GM18505 (cell line): ENCODE measurements at regions not wholly inside any gene's neighbourhood (a gene's known extent, or its start where the extent isn't known, plus 50 kb on each side); places are given as distances from the start of the nearest gene placed in this dataset.

Experiments used
- ATAC-seq: cut with Tn5 transposase; IDR thresholded peaks from one replicate; pipeline ENCODE4 v1.9.1; 2021; ENCODE audit not compliant: unreplicated experiment
- POLR2A ChIP-seq: IDR thresholded peaks from 4 replicates; pipeline ENCODE4 v1.6.1; 2011; ENCODE audit warnings: borderline replicate concordance; ENCODE audit not compliant: insufficient read depth, insufficient read length; ENCODE audit errors: extremely low read depth

DNA sequence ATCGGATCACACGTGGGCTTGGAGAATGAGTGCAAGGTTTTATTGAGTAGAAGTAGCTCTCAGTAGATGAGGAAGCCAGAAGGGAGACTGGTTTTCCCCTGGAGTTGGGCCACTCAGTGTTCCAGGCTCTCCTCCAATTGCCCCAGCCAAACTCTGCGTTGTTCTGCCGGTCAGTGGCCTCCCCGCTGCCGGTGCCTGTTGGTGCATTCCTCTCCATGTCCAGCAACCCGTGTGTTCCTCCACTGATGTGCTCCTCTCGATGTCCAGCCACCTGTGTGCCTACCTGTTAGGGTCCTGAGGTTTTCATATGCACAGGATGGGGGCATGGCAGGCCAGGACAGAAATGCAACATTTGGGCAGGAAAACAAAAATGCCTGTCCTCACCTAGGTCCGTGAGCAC lies 888.0 kb upstream of the PTPRD start:
- no peak for ATAC-seq
- TF ChIP-seq POLR2A = no peak

DNA sequence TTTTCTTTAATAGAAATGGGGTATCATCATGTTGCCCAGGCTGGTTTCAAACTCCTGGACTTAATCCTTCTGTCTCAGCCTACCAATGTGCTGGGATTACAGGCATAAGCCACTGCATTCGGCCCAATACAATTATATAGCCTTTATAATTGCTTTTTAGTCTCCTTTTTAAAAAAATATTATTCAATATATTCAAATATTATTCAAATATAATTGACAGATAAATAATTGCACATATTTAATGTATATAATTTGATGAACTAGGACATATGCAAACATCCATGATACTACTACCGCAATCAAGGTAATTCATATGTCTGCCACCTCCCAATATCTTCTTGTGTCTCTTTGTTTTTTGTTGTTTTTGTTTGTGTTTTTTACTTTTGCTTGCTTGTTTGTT lies 894.2 kb upstream of the PTPRD start:
- ATAC-seq = no peak
- TF ChIP-seq POLR2A = no peak

DNA sequence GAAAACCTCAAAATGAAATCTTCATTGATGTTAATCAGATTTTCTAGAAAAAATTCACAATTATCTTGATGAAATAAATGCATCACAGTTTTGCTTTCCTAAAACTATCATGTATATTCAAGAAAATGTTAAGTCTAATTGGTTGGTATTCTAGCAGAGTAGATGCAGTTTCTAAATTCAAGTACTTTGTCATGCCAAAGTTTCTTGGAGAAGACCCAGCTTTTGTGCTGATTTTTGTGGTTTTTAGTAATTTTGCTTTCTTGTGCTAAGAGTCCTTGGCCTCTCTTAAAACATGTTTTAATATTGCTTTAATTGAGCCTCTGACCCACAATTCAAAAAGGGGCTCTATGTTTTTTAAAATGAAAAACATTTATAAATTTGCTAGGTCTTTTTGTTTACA lies 924.8 kb upstream of the PTPRD start:
- ATAC-seq = no peak
- TF ChIP-seq POLR2A = no peak

- ATAC-seq = no peak
- TF ChIP-seq POLR2A = no peak
These were observed 930.0 kb upstream of the PTPRD start for GRCh38 chr9:11542781-11543180.

DNA sequence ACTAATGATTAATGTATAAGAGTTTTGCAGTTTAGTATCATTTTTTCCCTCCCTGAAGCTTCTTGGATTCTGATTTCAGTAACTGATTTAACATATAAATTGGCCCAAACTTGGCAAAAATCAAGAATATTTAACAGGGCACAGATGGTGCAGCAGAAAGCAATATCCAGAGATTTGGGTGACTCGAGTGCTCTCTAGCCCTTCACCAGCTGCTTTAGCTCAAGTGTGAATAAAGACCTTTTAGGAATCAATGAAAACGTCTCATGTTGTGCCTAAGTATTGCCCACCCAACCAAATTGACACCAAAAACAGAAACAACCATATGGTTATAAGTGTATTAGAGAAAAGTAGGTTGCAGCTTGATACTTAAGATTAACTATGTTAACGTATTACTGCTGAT lies 933.4 kb upstream of the PTPRD start:
- ATAC-seq = no peak
- TF ChIP-seq POLR2A = no peak

DNA sequence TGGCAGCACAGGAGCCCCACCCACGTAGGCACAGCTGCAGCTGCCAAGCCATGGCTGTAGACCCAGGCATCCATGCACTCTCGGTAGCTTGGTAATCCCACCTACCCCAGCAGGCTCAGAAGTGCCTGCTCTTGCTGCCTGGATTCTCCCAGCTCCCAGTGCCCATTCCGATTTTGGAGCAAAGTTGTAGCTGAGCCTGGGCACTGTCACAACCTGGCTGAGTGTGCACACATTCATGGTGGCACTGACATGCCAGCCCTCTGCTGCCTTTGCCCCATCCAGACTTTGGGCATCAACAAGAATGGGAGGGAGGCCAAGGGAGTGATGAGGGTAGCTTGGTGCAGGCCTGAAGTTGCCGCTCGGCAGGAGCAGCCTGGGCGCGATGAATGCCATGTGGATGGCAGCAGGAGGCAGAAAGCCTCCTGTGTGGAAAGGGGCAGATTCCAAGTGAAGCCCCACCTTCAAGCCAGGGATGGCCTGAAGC lies 936.6 kb upstream of the PTPRD start:
- no peak for TF ChIP-seq POLR2A
- no peak for ATAC-seq

DNA sequence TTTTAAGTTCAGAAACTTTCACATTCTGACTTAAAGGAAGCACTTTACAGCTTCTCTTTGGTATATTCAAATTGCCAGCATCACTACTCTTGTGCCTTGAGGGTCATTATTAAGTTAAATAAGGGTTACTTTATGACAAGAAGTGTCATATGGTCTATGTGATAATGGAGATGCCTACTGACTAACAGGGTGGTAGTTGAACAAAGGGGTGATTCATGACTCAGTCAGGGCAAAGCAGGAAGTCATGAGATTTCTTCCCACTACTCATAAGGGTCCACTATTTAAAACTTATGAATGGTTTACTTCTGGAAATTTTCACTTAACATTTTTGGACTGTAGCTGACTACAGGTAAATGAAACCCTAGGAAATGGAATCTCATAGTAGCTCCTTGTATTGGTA lies 938.3 kb upstream of the PTPRD start:
- no peak for ATAC-seq
- TF ChIP-seq POLR2A = no peak

DNA sequence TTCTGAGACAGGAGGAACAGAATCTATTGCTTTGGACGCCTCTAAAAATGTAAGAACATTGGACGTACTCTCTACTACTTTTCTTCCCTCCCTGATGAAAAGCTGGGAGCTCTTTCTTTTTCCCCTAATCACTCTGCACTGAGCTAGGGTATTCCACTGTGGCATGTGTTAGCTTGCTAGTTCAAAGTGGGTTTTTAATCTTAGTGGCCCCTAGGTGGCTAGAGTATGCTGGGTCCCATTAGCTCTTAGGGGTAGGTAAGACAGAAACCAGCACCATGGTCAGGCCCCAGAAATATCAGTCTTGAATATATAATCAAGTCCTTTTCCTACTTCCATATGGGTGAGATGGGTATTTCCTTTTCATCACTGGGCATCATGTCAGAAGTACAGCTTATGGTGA lies 945.2 kb upstream of the PTPRD start:
- no peak for TF ChIP-seq POLR2A
- ATAC-seq = no peak

GRCh38 chr9:11559001-11559776 lies 946.4 kb upstream of the PTPRD start:
- TF ChIP-seq POLR2A = no peak
- no peak for ATAC-seq

DNA sequence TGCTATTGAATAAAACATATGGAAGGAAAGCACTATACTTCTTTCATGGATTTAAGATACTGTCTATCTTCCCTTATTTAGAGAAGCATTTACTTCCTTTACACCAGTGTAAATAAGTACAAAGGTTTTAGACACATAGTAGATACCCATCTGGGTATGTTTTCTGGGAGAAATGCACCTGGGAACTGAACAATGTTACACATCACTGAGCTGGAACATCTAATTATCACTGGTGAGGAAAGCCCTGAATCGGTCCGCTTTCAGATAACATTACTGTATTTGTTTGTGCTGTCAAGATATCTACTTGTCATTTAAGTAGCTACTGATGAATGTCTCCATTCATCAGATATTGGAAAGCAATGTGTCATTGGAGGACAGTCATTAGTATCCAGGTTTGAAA lies 964.7 kb upstream of the PTPRD start:
- TF ChIP-seq POLR2A = no peak
- ATAC-seq = no peak

GRCh38 chr9:11595756-11596155 lies 983.0 kb upstream of the PTPRD start:
- no peak for TF ChIP-seq POLR2A
- ATAC-seq = no peak

DNA sequence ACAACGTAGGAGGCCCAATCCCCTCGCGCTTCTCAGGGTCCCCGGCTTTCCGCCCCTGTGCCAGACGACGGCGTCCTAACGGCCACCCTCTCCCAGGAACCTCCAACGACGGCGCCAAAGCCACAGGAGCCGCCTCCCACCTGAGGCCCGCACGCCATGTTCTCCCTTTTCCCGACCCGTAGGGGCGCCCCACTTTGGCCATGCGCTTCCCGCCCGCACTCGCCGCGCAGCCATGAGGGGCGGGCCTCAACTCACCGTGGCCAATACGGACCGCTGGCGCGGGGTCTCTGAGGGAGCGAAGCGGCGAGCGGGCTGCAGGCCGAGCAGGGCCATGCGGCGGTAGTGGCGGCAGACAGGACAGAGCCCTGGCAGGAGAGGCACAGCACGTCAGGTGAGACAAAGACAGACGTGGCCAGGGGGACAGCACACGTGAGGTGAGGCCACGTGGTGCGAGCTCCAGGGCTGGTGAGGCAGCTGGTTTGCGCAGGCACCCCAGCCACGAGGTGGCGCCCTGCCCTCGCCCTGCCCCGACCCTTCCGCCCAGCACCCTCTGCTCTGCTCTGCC lies 1005.5 kb upstream of the PTPRD start:
- no peak for TF ChIP-seq POLR2A
- ATAC-seq = no peak

DNA sequence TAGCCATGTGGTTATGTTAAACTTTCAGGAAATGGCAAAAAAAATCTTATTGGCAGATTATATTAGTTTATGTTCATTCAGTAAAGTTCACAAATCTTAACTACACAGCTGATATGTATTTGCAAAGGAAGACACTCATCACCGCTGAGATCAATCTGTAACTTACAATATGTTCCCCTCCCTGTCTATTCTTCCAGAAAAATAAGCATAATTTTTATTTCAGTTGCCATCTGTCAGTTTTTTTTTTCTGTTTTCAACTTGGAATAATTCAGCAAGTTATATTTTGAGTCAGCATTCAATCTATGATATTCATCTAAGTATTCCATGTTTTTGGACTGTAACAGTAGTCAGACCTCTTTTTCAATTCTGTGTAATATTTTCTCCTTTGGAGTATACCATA lies 1019.9 kb upstream of the PTPRD start:
- no peak for TF ChIP-seq POLR2A

GRCh38 chr9:11646831-11647230 lies 1034.0 kb upstream of the PTPRD start:
- no peak for TF ChIP-seq POLR2A
- no peak for ATAC-seq

More for the DNA sequence above, 1019.9 kb upstream of the PTPRD start:
- ATAC-seq = no peak
